Fibroblast of the conjunctiva (primary cell): ENCODE measurements at regions not wholly inside any gene's neighbourhood (a gene's known extent, or its start where the extent isn't known, plus 50 kb on each side); places are given as distances from the start of the nearest gene placed in this dataset.
"Not testable (repeated sequence)": the region's sequence is repeated elsewhere in the genome, so short reads cannot be mapped to it uniquely, and the experiment has no call there.

Source experiments
- DNase-seq: peaks from one replicate; pipeline ENCODE4 v3.0.0-alpha.2; 2010; ENCODE audit warnings: low read depth

DNA sequence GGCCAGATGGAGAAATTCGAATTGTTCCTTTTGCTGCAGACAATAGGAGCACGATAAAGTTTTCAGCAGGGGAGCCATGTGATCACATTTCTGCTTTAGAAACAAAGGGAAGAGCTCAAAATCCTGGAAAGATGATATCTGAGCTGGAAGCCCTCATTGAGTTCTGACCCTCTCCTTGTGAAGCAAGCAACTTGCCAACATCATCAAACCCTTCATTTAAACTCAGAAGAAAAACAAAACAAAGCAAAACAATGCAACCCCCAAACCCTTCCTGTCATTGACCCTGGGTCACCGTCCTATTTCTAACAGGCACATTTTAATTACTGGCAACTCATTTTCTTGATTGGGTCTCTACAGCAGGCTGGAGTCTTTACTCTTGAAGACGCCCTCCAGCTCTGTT is 198.3 kb upstream of the ZNF32 start:
- DNase-seq: no peak

GRCh38 chr10:43846187-43846680 is 197.6 kb upstream of the ZNF32 start:
- DNase-seq: peak; percentile 83

DNA sequence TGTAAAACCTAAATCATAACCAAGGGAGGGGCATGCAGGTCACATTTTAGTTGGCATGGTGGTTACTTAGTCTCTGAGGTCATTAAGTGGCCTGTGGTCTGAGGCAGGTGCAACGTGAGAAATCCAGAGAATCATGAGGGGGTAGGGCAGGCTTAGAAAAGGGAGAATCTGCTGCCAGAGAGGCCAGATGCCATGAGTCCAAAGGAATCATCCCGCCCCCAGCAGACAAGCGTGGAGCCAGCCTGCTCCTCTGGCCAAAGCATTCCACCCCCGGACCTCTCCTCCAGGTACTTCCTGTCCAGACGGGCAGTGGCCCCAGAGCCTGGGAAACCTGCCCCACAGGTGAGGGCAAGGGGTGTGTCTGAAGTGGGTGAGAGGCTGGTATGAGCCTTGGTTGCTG is 196.4 kb upstream of the ZNF32 start:
- DNase-seq: no peak

- no peak for DNase-seq
Measured at GRCh38 chr10:43844221-43844620, 195.5 kb upstream of the ZNF32 start.

DNA sequence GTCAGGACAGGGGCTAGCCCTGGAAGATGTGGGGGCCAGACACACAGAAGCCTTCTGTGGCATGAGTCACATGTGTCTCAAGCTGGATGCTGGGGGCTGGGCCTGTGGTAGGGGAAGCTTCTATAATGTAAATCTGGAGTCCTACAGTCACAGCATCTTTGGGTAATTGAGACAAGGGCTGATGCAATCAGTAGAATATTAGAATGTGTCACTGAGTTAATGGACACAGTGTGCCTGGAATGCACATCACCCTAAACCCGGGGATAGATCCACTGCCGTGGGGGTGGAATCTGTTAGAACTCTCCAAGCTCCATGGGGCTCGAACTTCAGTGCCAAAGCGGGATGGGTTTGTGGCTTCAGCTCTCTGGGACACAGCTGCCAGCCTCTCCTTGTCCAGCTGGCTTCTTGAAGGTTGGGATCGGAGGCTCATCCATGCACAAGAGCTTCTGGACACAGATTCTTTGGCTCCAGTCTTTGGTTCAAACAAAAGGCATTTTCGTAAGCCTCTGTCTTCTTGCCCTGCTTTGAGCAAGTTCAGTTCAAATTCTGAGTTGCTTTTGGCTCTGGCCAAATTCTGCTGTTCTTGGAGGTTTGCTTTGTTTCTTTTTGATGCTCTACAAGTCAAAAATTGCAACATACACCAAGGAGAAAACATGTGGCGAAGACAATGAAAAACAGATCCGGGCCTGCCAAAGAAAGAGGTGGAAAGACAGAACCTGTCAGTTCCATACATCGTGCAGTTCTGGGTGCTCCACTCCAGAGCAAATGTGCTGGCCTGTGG is 194.8 kb upstream of the ZNF32 start:
- DNase-seq: peak; percentile 97

GRCh38 chr10:43842496-43842895 is 193.8 kb upstream of the ZNF32 start:
- no peak for DNase-seq

DNA sequence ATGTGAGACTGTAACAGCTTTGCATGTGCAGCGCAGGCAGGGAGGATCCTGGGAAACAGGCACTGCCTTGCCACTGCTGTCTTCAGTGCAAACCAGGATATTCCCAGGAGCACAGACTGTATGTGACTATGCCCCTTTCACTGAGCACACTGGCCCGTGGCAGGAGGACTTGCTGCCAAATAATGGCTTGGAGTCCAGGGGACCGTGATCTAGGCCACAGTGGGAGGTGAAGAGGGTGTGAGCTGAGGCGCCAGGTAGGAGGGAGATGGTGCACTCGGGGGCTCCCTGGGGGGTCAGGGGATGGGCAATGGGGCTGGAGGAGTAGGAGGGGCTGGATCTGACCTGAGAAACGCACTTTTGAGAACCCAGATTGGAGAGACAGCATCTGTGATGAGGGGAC is 193.4 kb upstream of the ZNF32 start:
- no peak for DNase-seq

DNA sequence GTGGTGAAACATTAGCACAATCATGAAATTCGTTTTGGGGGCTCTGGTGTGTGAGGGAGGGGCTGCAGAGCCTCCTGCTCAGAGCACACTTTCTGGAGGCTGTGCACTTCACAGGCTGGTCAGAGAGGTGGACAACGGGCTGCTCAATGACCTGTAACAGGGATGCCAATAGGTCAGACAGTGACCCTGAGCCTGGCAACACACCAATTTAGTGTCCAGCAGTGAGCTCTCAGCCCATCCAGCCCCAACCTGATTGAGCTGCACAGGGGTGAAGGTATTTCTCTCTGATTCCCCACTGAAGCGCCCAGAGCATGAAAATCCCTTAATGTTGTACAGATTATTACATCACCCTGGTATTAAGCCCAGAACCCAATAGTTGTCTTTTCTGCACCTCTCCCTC is 191.3 kb upstream of the ZNF32 start:
- DNase-seq: no peak

DNA sequence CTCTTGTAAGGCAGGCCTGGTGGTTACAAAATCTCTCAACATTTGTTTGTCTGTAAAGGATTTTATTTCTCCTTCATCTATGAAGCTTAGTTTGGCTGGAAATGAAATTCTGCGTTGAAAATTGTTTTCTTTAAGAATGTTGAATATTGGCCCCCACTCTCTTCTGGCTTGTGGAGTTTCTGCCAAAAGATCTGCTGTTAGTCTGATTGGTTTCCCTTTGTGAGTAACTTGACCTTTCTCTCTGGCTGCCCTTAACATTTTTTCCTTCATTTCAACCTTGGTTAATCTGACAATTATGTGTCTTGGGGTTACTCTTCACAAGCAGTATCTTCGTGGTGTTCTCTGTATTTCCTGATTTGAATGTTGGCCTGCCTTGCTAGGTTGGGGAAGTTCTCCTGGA is 186.1 kb upstream of the ZNF32 start:
- not testable (repeated sequence) for DNase-seq

GRCh38 chr10:43827853-43828252 is 179.2 kb upstream of the ZNF32 start:
- no peak for DNase-seq

DNA sequence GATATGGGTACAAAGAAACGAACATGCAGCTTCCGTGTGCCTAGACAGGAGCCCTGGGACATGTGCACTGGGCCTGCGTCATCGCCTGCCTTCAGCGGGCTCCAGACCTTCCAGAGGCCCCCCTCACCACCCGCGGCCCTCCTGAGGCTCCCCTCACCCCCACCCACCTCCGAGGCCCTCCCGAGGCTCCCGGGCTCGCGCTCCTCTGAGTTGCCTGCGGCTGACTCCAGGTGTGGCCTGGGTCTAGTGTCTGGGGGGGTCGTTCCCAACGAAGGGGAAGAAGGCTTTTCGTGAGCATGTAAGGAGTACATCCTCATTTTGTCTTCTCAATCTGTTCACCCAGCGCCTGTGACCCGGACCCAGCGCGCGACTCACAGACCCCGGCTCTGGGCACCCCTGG is 177.3 kb upstream of the ZNF32 start:
- no peak for DNase-seq

DNA sequence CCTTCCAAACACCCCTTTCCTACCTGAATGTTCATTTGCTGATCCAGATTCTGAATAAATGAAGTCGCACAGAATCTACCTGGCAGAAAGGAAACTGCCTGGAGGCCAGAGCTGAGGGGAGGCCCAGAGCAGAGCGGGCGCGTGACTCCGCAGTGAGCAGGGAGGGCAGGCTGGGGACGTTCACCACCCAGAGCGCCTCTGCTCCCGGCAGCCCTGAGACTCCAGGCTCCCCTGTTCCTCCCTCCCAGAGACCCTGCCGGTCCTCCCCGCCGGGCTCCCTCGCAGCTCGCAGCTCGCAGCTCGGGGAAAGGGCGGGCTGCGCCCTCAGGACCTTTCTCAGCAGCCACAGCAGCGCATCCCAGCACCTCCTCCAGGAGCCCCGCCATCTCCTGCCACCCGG is 176.7 kb upstream of the ZNF32 start:
- no peak for DNase-seq

- peak; percentile 53 for DNase-seq
Measured at GRCh38 chr10:43824934-43825333, 176.3 kb upstream of the ZNF32 start.

DNA sequence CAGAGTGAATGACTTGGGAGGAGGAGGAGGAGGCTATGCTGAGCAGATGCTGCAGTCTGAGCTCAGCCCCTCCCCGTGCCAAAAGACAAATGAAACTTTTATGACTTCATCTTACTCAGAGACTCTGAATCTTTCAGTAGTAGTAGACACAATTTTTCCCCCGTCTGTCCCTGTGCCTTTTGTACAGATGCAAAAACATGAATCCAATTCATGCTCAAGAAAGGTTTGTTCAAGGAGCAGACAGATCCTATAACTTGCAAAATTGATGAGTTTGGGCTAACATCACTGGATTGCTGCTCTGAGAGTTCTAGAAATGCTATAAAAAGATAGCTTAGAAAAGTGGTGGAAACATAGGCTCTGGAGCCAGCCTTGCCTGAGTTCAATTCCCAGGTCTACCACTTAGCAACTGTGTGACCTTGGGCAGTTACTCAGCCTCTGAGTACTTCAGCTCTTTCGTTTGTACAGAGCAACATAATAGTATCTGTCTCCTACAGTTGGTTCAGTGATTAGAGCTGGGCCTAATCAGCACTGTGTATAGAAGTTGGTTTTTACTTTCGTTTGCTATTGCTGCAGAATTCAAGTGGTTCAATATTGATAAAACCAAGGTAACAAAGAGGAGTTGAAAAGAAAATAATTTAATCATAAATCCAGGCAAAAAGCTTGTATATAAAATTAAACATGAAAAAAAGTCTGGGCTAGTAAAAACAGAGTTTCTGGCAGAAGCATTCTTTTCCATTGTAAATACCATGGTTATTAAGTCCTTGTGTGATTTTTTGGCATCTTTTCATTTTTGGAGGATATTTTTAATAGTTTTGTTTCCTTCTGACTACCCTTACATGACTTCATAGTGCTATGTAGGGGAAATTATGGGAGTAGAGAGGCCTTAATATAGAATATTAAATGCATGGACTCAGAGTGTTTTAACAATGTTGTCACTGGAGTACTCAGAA is 174.2 kb upstream of the ZNF32 start:
- DNase-seq: peak; percentile 64

DNA sequence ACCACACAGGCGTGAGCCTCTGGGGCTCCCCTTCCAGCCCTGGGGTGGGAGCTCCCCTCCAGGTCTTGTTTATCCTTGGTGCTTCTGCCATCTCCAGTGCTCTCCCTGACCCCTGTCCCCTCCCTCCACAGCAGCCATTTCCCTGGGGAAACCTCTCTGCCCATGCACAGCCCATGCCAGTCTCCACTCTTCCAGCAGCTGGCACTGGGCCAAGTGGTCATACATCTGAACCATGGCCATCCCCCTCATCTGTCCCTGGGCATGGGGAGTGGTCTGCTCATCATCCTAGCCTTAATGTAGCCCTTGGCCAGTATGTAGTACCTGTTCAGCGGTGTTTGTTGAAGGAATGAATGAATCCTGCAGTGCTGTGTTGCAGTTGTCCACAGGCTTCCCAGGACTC is 172.4 kb upstream of the ZNF32 start:
- no peak for DNase-seq

- DNase-seq: no peak
Measured at GRCh38 chr10:43820663-43821062, 172.0 kb upstream of the ZNF32 start.

GRCh38 chr10:43819464-43820230 is 171.0 kb upstream of the ZNF32 start:
- no peak for DNase-seq

DNA sequence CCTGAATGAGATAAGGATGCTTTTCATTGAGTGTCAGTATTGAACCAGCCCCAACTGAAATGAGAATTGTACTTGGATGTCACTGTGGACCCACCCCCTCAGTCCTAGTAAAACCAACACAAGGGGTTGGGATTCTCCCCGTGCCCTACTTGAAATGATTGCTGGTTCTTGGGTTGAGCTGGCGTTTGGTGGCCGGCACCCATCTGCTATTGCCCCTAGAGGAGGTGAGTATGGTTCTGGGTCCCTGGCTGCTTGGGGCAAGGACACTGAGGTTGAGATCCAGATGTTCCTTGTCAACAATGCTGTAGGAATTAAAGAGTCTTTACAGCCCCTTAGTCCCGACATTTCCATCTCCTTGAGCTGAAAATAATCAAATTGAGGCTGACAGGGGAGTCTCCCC is 170.0 kb upstream of the ZNF32 start:
- no peak for DNase-seq

DNA sequence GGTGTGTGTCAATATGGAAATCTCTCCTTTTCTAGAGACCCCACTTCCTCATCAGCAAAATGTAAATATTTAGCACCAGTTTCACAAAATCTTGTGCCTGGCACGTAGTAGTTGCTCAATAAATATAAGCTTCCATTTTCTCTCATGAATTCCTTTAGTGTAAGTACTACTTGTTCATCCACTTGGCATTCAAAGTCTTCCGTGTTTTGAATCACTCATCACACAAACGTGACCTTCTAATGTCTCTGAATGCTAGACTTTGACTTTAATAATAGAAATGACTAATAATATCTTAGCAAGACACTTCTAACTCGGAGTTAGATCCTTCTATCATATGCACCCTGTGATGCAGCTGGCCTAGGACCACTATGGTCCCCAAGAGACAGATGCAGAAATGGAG is 168.7 kb upstream of the ZNF32 start:
- no peak for DNase-seq

GRCh38 chr10:43816351-43817321 is 168.0 kb upstream of the ZNF32 start:
- peak; percentile 20 for DNase-seq
